MM.1S (cell line): ENCODE measurements at regions not wholly inside any gene's neighbourhood (a gene's known extent, or its start where the extent isn't known, plus 50 kb on each side); places are given as distances from the start of the nearest gene placed in this dataset.

ENCODE experiments used
- DNase-seq: peaks from one replicate; pipeline ENCODE4 v3.0.0-alpha.2; 2015
- H2AFZ ChIP-seq: fragments of 300-600 bp; sonication (generic); 2 replicates; pipeline ENCODE4 v1.6.0; 2016; ENCODE audit warnings: antibody characterized with exemption, low read length
- H3F3A ChIP-seq: fragments of 300-600 bp; sonication (generic); 2 replicates; pipeline ENCODE4 v1.6.1; 2016; ENCODE audit warnings: mild to moderate bottlenecking, antibody characterized with exemption, low read length, moderate library complexity, mixed read lengths; ENCODE audit not compliant: insufficient read depth
- H3K27ac ChIP-seq: fragments of 300-600 bp; sonication (generic); 2 replicates; pipeline ENCODE4 v1.5.1; 2016; ENCODE audit warnings: mild to moderate bottlenecking, low read length
- H3K27me3 ChIP-seq: fragments of 300-600 bp; sonication (generic); replicated peaks from 2 replicates; pipeline ENCODE4 v1.6.0; 2016; ENCODE audit warnings: low read length; ENCODE audit not compliant: insufficient read depth
- H3K36me3 ChIP-seq: fragments of 300-600 bp; sonication (generic); replicated peaks from 2 replicates; pipeline ENCODE4 v1.6.1; 2016; ENCODE audit warnings: mild to moderate bottlenecking, low read length, mixed read lengths; ENCODE audit not compliant: insufficient read depth
- H3K4me1 ChIP-seq: fragments of 300-600 bp; sonication (generic); 2 replicates; pipeline ENCODE4 v1.6.1; 2016; ENCODE audit warnings: low read length, mixed read lengths
- H3K4me2 ChIP-seq: fragments of 300-600 bp; sonication (generic); 2 replicates; pipeline ENCODE4 v1.6.0; 2016; ENCODE audit warnings: low read depth, low read length
- H3K4me3 ChIP-seq: fragments of 300-600 bp; sonication (generic); 2 replicates; pipeline ENCODE4 v1.5.1; 2016; ENCODE audit warnings: low read length, mixed read lengths
- H3K79me2 ChIP-seq: fragments of 300-600 bp; sonication (generic); 2 replicates; pipeline ENCODE4 v1.6.1; 2016; ENCODE audit warnings: mixed run types, low read length, mixed read lengths
- H3K9ac ChIP-seq: fragments of 300-600 bp; sonication (generic); 2 replicates; pipeline ENCODE4 v1.6.1; 2016; ENCODE audit warnings: low read length, mixed read lengths
- H3K9me2 ChIP-seq: fragments of 300-600 bp; sonication (generic); replicated peaks from 2 replicates; pipeline ENCODE4 v1.6.1; 2016; ENCODE audit warnings: mild to moderate bottlenecking, low read length, mixed read lengths; ENCODE audit not compliant: insufficient read depth
- H3K9me3 ChIP-seq: fragments of 300-600 bp; sonication (generic); replicated peaks from 2 replicates; pipeline ENCODE4 v1.6.1; 2016; ENCODE audit warnings: mild to moderate bottlenecking, low read length, mixed read lengths; ENCODE audit not compliant: insufficient read depth
- H4K20me1 ChIP-seq: fragments of 300-600 bp; sonication (generic); 2 replicates; pipeline ENCODE4 v1.6.1; 2016; ENCODE audit warnings: mild to moderate bottlenecking, low read length, moderate library complexity, mixed read lengths; ENCODE audit not compliant: insufficient read depth
- EZH2 ChIP-seq: fragments of 300-600 bp; sonication (generic); optimal IDR thresholded peaks from 2 replicates; pipeline ENCODE3; 2017; ENCODE audit warnings: low read depth, mild to moderate bottlenecking, antibody characterized with exemption, low read length, mixed read lengths
- EZH2phosphoT487 ChIP-seq: fragments of 300-600 bp; sonication (generic); IDR thresholded peaks from 2 replicates; pipeline ENCODE4 v1.6.1; 2018; ENCODE audit warnings: antibody characterized with exemption, low read length
- TF ChIP-seq, protein P1 (sequence below): fragments of 300-600 bp; sonication (generic); IDR thresholded peaks from 2 replicates; pipeline ENCODE4 v1.5.1; 2016; ENCODE audit warnings: antibody characterized with exemption, low read length, mixed read lengths

DNA sequence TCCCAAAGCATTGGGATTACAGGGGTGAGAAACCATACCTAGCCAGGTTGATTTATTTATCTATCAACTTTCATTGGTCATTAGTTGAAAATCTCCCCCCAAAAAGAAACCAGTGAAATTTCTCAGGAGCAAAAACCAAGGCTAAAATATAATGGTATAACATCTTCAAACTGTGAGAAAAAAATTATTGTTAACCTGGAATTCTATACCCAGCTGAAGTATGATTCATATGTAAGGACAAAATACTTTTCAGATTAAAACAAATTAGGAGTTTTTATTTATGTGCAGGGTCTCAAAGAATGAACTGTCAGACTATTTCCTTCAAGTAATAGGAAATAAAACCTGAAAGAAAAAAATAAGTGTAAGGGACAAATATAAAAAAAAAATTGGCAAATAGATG is 1053.9 kb downstream of the UQCRFS1 start:
- Histone ChIP-seq H2AFZ (no peak overlapping the region), H3K9me2 (no peaks in the 10 kb centered on the region), H3K36me3 (no peaks in the 10 kb centered on the region), H3F3A (no peaks in the 10 kb centered on the region), H4K20me1 (no peaks in the 10 kb centered on the region), H3K4me3 (no peak overlapping the region), H3K9me3 (no peaks in the 10 kb centered on the region), H3K9ac (no peak overlapping the region), H3K27me3 (no peaks in the 10 kb centered on the region), H3K27ac (no peak overlapping the region), H3K4me2 (no peak overlapping the region), H3K4me1 (no peaks in the 10 kb centered on the region), H3K79me2 (no peaks in the 10 kb centered on the region)
- no peak for DNase-seq
- no peak for TF ChIP-seq EZH2
- no peak for TF ChIP-seq EZH2phosphoT487
- TF ChIP-seq, protein P1, sequence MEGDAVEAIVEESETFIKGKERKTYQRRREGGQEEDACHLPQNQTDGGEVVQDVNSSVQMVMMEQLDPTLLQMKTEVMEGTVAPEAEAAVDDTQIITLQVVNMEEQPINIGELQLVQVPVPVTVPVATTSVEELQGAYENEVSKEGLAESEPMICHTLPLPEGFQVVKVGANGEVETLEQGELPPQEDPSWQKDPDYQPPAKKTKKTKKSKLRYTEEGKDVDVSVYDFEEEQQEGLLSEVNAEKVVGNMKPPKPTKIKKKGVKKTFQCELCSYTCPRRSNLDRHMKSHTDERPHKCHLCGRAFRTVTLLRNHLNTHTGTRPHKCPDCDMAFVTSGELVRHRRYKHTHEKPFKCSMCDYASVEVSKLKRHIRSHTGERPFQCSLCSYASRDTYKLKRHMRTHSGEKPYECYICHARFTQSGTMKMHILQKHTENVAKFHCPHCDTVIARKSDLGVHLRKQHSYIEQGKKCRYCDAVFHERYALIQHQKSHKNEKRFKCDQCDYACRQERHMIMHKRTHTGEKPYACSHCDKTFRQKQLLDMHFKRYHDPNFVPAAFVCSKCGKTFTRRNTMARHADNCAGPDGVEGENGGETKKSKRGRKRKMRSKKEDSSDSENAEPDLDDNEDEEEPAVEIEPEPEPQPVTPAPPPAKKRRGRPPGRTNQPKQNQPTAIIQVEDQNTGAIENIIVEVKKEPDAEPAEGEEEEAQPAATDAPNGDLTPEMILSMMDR, result no peak

DNA sequence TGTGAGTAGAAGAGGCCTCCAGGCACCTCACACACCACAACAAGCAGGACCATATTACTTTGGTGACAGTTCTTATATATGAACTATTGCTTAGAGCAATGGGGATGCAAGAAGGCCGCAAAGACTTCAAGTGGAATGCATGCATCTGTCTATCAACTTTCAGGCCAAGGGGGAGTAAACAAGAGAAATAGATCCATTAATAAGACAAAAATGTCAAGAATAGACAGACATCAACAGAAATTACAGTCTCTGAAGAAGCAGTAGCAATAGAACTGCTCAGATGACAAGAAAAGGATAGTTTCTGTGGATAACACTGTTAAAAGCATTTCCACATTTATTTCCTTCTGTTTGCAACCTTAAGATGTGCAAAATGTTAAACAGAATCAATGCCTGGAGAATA is 1057.7 kb downstream of the UQCRFS1 start:
- H3K27me3 ChIP-seq, result no peaks in the 10 kb centered on the region
- H4K20me1 ChIP-seq, result no peaks in the 10 kb centered on the region
- no peaks in the 10 kb centered on the region for H3K36me3 ChIP-seq
- H3K27ac ChIP-seq, result no peak overlapping the region
- H2AFZ ChIP-seq, result no peak overlapping the region
- no peaks in the 10 kb centered on the region for H3F3A ChIP-seq
- no peak overlapping the region for H3K4me2 ChIP-seq
- H3K79me2 ChIP-seq, result no peaks in the 10 kb centered on the region
- H3K9ac ChIP-seq, result no peak overlapping the region
- no peaks in the 10 kb centered on the region for H3K9me2 ChIP-seq
- no peaks in the 10 kb centered on the region for H3K9me3 ChIP-seq
- TF ChIP-seq, protein P1, result no peak
- TF ChIP-seq EZH2 (no peak), EZH2phosphoT487 (no peak)
- H3K4me3 ChIP-seq, result no peak overlapping the region
- no peak for DNase-seq
- no peaks in the 10 kb centered on the region for H3K4me1 ChIP-seq

DNA sequence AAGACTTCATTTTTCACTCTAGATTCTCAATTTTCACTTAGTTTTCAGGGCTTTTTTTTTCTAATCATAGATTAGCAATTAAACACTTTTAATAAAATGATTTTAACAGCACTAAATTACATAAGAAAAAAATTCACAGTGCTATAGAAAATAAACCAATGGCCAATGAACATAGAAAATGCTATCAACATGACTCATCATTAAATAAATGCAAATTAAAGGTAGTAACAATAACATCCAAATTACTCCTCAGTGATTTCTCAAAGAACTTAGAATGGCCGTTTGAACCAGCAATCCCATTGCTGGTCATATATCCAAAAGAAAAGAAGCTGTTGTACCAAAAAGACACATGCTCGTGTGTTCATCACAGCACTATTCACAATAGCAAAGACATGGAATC is 1058.9 kb downstream of the UQCRFS1 start:
- H3F3A ChIP-seq, result no peaks in the 10 kb centered on the region
- H2AFZ ChIP-seq, result no peak overlapping the region
- H3K79me2 ChIP-seq, result no peaks in the 10 kb centered on the region
- no peaks in the 10 kb centered on the region for H3K36me3 ChIP-seq
- no peaks in the 10 kb centered on the region for H3K27me3 ChIP-seq
- H3K4me2 ChIP-seq, result no peak overlapping the region
- no peak for TF ChIP-seq EZH2phosphoT487
- TF ChIP-seq, protein P1, result no peak
- TF ChIP-seq EZH2, result no peak
- no peaks in the 10 kb centered on the region for H3K9me3 ChIP-seq
- H3K4me1 ChIP-seq, result no peaks in the 10 kb centered on the region
- no peak overlapping the region for H3K4me3 ChIP-seq
- H3K9me2 ChIP-seq, result no peaks in the 10 kb centered on the region
- H3K9ac ChIP-seq, result no peak overlapping the region
- no peaks in the 10 kb centered on the region for H4K20me1 ChIP-seq
- DNase-seq, result no peak
- no peak overlapping the region for H3K27ac ChIP-seq
